Aorta (tissue), 5 donors: ENCODE measurements at regions not wholly inside any gene's neighbourhood (a gene's known extent, or its start where the extent isn't known, plus 50 kb on each side); places are given as distances from the start of the nearest gene placed in this dataset.

ENCODE experiments used
- ATAC-seq: fragments of 200-7000 bp; cut with Tn5 transposase; one replicate; pipeline ENCODE4 v1.9.1; 2022; ENCODE audit warnings: moderate library complexity; ENCODE audit not compliant: low FRiP score
- DNase-seq, 2 donors: peaks; one replicate each; pipeline ENCODE4 v3.0.0-alpha.2; 2020
- H3K27ac ChIP-seq, 2 donors: one replicate each; pipeline ENCODE4 v1.5.1; 2013; ENCODE audit warnings: low read length in 2 of 2, mild to moderate bottlenecking in 2 of 2, moderate library complexity in 2 of 2, control low read depth in 1 of 2, inconsistent platforms in 1 of 2, low read depth in 1 of 2
- H3K27me3 ChIP-seq, 2 donors: one replicate each; pipeline ENCODE4 v1.6.1; 2013; ENCODE audit warnings: control low read depth in 1 of 2, low read length in 1 of 2, mild to moderate bottlenecking in 1 of 2, moderate library complexity in 1 of 2; ENCODE audit not compliant: insufficient read depth in 2 of 2, control insufficient read depth in 1 of 2
- H3K36me3 ChIP-seq, 2 donors: one replicate each; pipeline ENCODE4 v1.6.1; 2013; ENCODE audit warnings: control low read depth in 1 of 2, low read length in 1 of 2, mild to moderate bottlenecking in 1 of 2; ENCODE audit not compliant: insufficient read depth in 2 of 2, control insufficient read depth in 1 of 2
- H3K4me1 ChIP-seq, 2 donors: one replicate each; pipeline ENCODE4 v1.6.1; 2013; ENCODE audit warnings: low read length in 2 of 2, control low read depth in 1 of 2, mild to moderate bottlenecking in 1 of 2, moderate library complexity in 1 of 2; ENCODE audit not compliant: insufficient read depth in 2 of 2, control insufficient read depth in 1 of 2
- H3K4me3 ChIP-seq, 2 donors: one replicate each; pipeline ENCODE4 v1.5.1; 2013; ENCODE audit warnings: low read length in 2 of 2, control low read depth in 1 of 2, mild to moderate bottlenecking in 1 of 2
- H3K9me3 ChIP-seq: one replicate; pipeline ENCODE4 v1.6.1; 2013; ENCODE audit warnings: mild to moderate bottlenecking, low read length; ENCODE audit not compliant: control insufficient read depth
- whole genome bisulfite sequencing, 2 donors: extraction: QIAGEN DNeasy Blood & Tissue Kit; methylation state at CpG; one replicate each; pipeline ENCODE4 v1.1.7; 2013; 5-methylcytosine and 5-hydroxymethylcytosine counted together
- intact Hi-C, 2 donors: fragments of 100-400 bp; cut with DNase I; formaldehyde crosslinking; loops; one replicate each; pipeline versions ENCODE4 v1.14.2 to v1.15.0; 2022
- donor health status: healthy with polysubstance abuse.
- donor health status: Bipolar disorder and iron deficiency.
- donor health status: DM: no; HTN: no; CAD: no.
- donor health status: DM: no; HTN: no; CAD: no.
- donor health status: DM: yes; HTN: yes; CAD: no.

DNA sequence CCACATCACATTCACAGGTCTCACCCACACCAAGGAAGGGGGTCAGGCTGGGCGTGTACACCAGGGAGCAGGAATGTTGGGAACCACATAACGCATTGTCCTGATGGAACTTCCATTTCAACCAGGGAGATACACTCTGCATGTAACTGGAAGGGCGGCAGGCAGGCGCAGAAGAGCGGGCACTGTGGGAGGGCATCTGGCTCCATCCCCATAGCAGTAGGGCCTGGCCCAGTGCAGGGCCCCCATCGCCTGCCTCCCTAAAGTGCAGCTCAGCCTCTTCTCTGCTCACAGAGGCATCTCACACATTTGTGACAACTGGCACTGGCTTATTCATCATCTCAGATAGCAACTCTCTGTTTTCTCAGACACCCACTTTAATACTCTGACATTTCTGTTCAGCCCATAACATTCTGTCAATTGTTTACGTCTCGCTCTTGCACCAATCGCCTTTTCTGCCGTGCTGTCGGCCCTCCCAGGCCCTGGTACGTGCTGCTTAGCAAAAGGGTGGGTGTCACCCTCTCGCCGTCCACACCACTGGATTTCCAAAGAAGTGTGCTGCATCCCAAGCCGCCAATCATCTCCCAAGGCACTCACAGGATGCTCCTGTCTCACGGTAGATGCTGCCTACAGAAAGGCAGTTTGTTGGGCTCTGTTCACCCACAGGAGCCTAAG lies 353.3 kb upstream of the ZNF507 start:
- ATAC-seq (no peak), DNase-seq (no peak)
- Histone ChIP-seq H3K4me3 (no peak overlapping the region), H3K4me1 (no peaks in the 10 kb centered on the region), H3K27me3 (no peaks in the 10 kb centered on the region), H3K27ac (no peak overlapping the region), H3K36me3 (no peaks in the 10 kb centered on the region), H3K9me3 (no peaks in the 10 kb centered on the region)
- intact Hi-C loops: no loop called here
- 81 to 83% methylated on average over 16 of the region's 16 CpGs for WGBS, 2 donors

DNA sequence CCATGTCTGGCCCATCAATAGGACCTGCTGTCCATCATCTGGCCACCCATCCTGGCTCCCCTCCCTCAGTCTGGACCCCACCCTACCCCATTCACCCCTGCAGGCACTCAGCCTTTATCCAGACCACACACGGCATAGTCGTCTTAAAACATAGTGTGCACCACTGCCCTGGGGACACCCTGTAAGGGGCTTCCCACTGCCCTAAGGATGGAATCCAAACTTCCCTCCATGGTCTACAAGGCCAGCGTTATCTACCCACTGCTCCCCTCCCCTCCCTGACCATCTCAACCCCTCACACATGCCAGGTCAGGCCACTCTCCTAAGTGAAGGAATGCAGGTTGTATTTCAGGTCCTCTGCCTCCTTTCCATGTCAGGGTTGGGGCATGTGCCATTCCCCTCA lies 352.7 kb upstream of the ZNF507 start:
- WGBS, 2 donors: 83 to 84% methylated on average over 3 of the region's 3 CpGs
- Histone ChIP-seq H3K4me3 (no peak overlapping the region), H3K36me3 (no peaks in the 10 kb centered on the region), H3K27ac (no peak overlapping the region), H3K4me1 (no peaks in the 10 kb centered on the region), H3K27me3 (no peaks in the 10 kb centered on the region), H3K9me3 (no peaks in the 10 kb centered on the region)
- DNase-seq: no peak
- no peak for ATAC-seq
- intact Hi-C loops: no loop called here

DNA sequence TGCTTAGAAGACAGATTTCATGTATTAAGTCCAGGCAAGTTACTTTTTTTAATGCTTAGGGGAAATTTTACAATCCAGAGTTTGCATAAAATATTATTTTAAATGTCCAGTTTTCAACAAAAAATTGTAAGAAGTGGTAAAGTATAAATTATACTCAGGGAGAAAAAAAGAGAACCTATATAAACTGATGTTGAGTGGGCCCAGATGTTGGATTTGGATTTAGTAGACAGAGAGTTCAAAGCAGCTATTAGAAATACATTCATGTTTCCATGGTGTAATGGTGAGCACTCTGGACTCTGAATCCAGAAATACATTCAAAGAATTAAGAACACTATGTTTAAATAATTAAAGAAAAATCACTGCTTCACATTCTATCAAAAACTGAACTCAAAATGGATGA lies 349.9 kb upstream of the ZNF507 start:
- intact Hi-C loops: no loop called here
- ATAC-seq: no peak

DNA sequence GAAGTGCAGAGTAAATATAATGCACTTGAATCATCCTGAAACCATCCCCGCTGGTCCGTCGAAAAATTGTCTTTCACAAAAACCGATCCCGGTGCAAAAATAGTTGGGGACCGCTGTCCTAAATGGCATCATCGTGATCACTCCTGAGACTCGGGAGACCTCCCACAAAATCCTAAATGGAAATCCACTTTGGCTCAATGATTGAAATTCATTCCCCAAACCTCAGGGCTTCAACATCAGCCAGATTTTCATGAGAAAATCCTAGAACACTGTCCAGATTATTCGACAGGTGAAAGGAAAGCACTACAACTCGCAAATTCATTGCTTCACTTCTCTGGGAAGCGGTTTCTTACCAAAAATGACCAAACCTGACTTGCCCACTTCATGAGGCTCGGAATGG lies 335.3 kb upstream of the ZNF507 start:
- ATAC-seq (no peak), DNase-seq (no peak)
- Histone ChIP-seq H3K9me3 (peaks cover 2% of the 10 kb centered on the region), H3K36me3 (no peaks in the 10 kb centered on the region), H3K27me3 (no peaks in the 10 kb centered on the region), H3K4me1 (no peaks in the 10 kb centered on the region), H3K27ac (no peak overlapping the region), H3K4me3 (no peak overlapping the region)
- WGBS, 2 donors: 89 to 91% methylated on average over 12 of the region's 12 CpGs
- intact Hi-C loops: no loop called here

More for the DNA sequence above, 349.9 kb upstream of the ZNF507 start:
- no peaks in the 10 kb centered on the region for H3K27me3 ChIP-seq
- no peaks in the 10 kb centered on the region for H3K9me3 ChIP-seq
- no peaks in the 10 kb centered on the region for H3K4me1 ChIP-seq
- H3K4me3 ChIP-seq: no peak overlapping the region
- H3K27ac ChIP-seq: no peak overlapping the region
- H3K36me3 ChIP-seq: no peaks in the 10 kb centered on the region
- DNase-seq: no peak

DNA sequence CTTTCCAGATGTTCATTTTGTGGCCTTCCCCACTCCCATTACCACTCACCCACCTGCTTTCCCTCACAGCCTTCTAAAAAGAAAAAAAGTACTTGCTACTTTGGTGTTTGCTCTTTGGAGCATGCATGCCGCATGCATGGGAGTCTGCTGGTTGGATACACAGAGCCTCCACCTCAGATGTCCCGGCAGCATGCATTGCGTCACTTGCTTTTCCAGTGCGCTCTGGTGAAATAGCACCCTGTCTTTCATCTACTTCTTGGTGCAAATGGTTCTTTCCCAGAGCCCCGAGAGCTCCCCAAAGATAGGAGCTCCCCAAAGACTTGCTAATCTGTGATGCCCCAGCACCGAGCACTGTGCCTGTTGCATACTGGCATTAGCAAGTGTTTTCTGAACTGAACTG lies 333.2 kb upstream of the ZNF507 start:
- intact Hi-C loops: no loop called here
- DNase-seq (no peak), ATAC-seq (no peak)
- no peaks in the 10 kb centered on the region for H3K4me1 ChIP-seq
- WGBS, 2 donors: 70 to 71% methylated on average over 6 of the region's 6 CpGs
- no peak overlapping the region for H3K27ac ChIP-seq
- H3K4me3 ChIP-seq: no peak overlapping the region
- peaks cover 2% of the 10 kb centered on the region for H3K9me3 ChIP-seq
- no peaks in the 10 kb centered on the region for H3K27me3 ChIP-seq
- no peaks in the 10 kb centered on the region for H3K36me3 ChIP-seq

DNA sequence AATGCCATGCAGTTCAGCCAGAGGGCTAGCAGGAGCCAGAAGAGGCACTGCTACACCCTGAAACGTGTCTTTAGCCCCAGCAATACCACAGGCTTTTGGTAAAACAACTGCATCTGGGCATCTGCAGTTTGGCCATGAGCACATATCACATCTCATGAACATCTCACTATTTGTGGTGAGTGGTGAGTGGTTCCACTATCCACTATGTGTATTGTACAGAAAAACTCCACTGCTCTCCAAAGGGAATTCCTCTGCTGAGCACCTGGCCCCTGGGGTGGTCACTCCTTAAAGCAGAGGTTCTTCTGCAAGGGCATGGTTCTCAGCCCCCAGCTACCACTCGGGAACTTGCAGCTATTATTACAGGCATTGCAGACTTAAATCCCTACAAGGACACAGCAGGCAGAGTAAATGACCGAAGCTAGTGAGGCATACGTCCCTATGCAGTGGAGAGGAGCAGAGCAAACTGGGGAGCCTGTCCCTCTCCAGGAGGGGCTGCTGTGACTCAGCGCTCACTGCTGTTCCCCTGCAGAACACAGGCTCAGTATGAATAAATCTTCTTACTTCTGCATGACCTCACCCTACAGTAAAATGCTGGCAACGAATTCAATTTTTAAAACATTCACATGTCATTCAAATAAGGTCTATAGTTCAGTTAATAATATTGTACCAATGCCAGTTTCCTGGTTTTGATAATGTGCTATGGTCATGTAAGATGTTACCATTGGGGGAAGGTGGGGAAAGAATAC lies 332.4 kb upstream of the ZNF507 start:
- intact Hi-C loops: no loop called here
- no peak overlapping the region for H3K27ac ChIP-seq
- no peak overlapping the region for H3K4me3 ChIP-seq
- no peak for DNase-seq
- no peaks in the 10 kb centered on the region for H3K4me1 ChIP-seq
- WGBS, 2 donors: 15 to 21% methylated on average over 6 of the region's 6 CpGs
- no peaks in the 10 kb centered on the region for H3K36me3 ChIP-seq
- H3K27me3 ChIP-seq: no peaks in the 10 kb centered on the region
- peaks cover 2% of the 10 kb centered on the region for H3K9me3 ChIP-seq
- ATAC-seq: no peak

DNA sequence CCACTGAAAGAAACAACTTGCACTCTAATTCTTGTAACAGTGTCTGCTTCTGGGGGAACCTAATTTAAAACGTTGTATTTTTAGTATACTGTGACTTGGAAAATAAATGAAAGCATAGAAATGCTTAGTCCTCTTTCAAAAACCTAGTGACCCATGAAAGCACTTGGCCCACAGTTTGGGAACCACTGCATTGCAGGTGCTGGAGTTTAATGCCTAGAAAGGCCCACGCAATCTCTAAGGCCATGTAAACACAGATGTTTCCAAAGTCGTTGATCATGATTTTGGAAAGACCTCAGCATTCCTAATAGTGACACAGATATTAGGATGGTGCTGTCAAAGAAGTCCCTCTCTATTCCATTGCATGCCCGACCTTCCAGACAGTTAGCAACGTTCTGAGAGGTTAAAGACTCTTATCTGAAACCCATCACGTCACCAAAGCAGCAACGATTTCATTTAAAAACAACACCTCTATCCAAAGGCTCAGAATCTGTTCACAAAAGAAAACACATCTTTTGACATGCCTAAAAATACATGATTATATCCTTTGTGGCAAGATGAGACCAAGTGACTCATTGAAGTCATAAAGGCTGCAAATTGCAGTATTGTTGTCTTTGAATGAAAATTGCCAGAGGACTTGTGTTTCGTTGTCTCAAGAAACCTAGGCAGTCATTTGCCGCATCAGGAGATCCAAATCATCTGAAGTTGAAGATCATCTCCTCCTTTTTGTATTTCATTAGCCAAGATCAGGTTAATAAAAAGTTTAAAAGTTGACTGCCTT lies 328.0 kb upstream of the ZNF507 start:
- Histone ChIP-seq H3K36me3 (no peaks in the 10 kb centered on the region), H3K27me3 (no peaks in the 10 kb centered on the region), H3K4me3 (no peak overlapping the region), H3K27ac (no peak overlapping the region), H3K4me1 (no peaks in the 10 kb centered on the region), H3K9me3 (peaks cover 2% of the 10 kb centered on the region)
- intact Hi-C loops: no loop called here
- WGBS, 2 donors: 35 to 43% methylated on average over 9 of the region's 9 CpGs
- ATAC-seq: no peak
- no peak for DNase-seq

DNA sequence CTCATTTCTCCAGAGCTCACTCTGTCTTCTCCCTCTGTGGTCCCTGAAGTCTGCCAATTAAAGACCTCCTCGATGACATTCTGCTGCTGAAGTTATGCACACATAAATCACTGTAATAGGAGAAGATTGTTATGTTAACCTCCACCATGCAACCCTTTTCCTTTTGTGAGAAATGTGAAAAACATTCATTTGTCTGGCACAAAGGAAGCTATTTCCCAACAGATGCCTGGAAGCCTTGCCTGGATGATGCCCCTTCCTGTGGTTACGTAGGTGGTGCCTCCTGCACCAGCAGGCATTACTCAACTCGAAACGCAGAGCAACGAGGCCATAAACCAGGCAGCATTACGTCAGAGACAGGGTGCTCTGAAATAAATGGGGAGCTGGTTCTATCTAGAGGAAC lies 327.4 kb upstream of the ZNF507 start:
- WGBS, 2 donors: 23 to 26% methylated on average over 6 of the region's 6 CpGs
- ATAC-seq (no peak), DNase-seq (no peak)
- no peaks in the 10 kb centered on the region for H3K4me1 ChIP-seq
- H3K4me3 ChIP-seq: no peak overlapping the region
- H3K9me3 ChIP-seq: no peaks in the 10 kb centered on the region
- H3K27me3 ChIP-seq: no peaks in the 10 kb centered on the region
- no peaks in the 10 kb centered on the region for H3K36me3 ChIP-seq
- intact Hi-C loops: no loop called here
- no peak overlapping the region for H3K27ac ChIP-seq
